Ovary (tissue), 7 donors: ENCODE measurements at regions not wholly inside any gene's neighbourhood (a gene's known extent, or its start where the extent isn't known, plus 50 kb on each side); places are given as distances from the start of the nearest gene placed in this dataset.

Source experiments
- DNase-seq, 5 donors: peaks; one replicate each; pipeline ENCODE4 v3.0.0-alpha.2; 2019 to 2020
- H3K27ac ChIP-seq, 2 donors: fragments of 200-600 bp; one replicate each; pipeline versions ENCODE4 v1.5.1 to v1.8.0; 2019 to 2022
- H3K27me3 ChIP-seq: fragments of 200-600 bp; one replicate; pipeline ENCODE4 v1.8.0; 2022
- H3K36me3 ChIP-seq: fragments of 200-600 bp; sonication (generic); one replicate; pipeline ENCODE4 v1.5.1; 2019
- H3K4me1 ChIP-seq: one replicate; pipeline ENCODE4 v1.8.1; 2013; ENCODE audit warnings: mild to moderate bottlenecking, moderate library complexity; ENCODE audit not compliant: insufficient read depth
- H3K4me3 ChIP-seq: fragments of 200-600 bp; sonication (generic); one replicate; pipeline ENCODE4 v1.5.1; 2017
- H3K9me3 ChIP-seq, 2 donors: fragments of 200-600 bp in 1 of 2; sonication (generic) in 1 of 2; one replicate each; pipeline versions ENCODE4 v1.5.1 to v1.8.1; 2013 to 2019; ENCODE audit warnings: mild to moderate bottlenecking in 1 of 2, moderate library complexity in 1 of 2
- CTCF ChIP-seq, 3 donors: fragments of 450-650 bp in 2 of 3; fragments of 200-600 bp in 1 of 3; IDR thresholded peaks; one replicate each; pipeline versions ENCODE4 v1.5.1 to v1.8.0; 2016 to 2022; ENCODE audit warnings: antibody characterized with exemption in 3 of 3, mild to moderate bottlenecking in 1 of 3
- EP300 ChIP-seq: sonication (generic); formaldehyde crosslinking; IDR thresholded peaks from one replicate; pipeline ENCODE4 v1.6.1; 2017; ENCODE audit warnings: antibody characterized with exemption
- POLR2A ChIP-seq: fragments of 450-650 bp; IDR thresholded peaks from one replicate; pipeline ENCODE4 v1.6.1; 2017; ENCODE audit warnings: antibody characterized with exemption, mild to moderate bottlenecking, moderate library complexity
- WGBS, 3 donors: extraction: QIAGEN DNeasy Blood & Tissue Kit in 1 of 3; methylation state at CpG; one replicate each; pipeline versions ENCODE4 v1.1.5 to v1.1.7; 2013 to 2017; 5-methylcytosine and 5-hydroxymethylcytosine counted together
- intact Hi-C, 4 donors: fragments of 100-400 bp; cut with DNase I; formaldehyde crosslinking; loops; one replicate each; pipeline versions ENCODE4 v1.11.0 to v1.15.1; 2022 to 2023
- donor health status: DM: no; HTN: no; CAD: no; lungs with moderate emphysema.
- donor health status: DM: no; HTN: no; CAD: no.
- donor health status: Bipolar disorder and iron deficiency.
- donor health status: DM: no; HTN: no; CAD: no.
- donor health status: DM: yes; HTN: yes; CAD: no.

- Histone ChIP-seq H3K27ac (no peak overlapping the region), H3K27me3 (no peaks in the 10 kb centered on the region), H3K4me1 (no peaks in the 10 kb centered on the region), H3K36me3 (no peaks in the 10 kb centered on the region), H3K4me3 (no peak overlapping the region), H3K9me3 (no peaks in the 10 kb centered on the region)
- TF ChIP-seq EP300, result no peak
- no peak for TF ChIP-seq POLR2A
- TF ChIP-seq CTCF (IDR thresholded peaks at IDR 0.05), result no peak
- intact Hi-C loops, result no loop called here
- no peak for DNase-seq
- WGBS, 3 donors, result 82 to 86% (median 84%) methylated on average over 1 of the region's 1 CpG
Observed at GRCh38 chr4:32879913-32880312, 2159.7 kb downstream of the PCDH7 start.

GRCh38 chr4:32884198-32884597 lies 2164.0 kb downstream of the PCDH7 start:
- no peaks in the 10 kb centered on the region for H3K9me3 ChIP-seq
- intact Hi-C loops, result no loop called here
- no peaks in the 10 kb centered on the region for H3K4me1 ChIP-seq
- no peak overlapping the region for H3K4me3 ChIP-seq
- 19 to 36% (median 29%) methylated on average over 2 of the region's 2 CpGs for WGBS, 3 donors
- no peaks in the 10 kb centered on the region for H3K36me3 ChIP-seq
- DNase-seq, result no peak
- H3K27ac ChIP-seq, result no peak overlapping the region
- TF ChIP-seq CTCF (IDR thresholded peaks at IDR 0.05), result no peak
- TF ChIP-seq POLR2A, result no peak
- no peak for TF ChIP-seq EP300
- H3K27me3 ChIP-seq, result no peaks in the 10 kb centered on the region

- DNase-seq, result no peak
- WGBS, 3 donors, result 90 to 92% (median 90%) methylated on average over 4 of the region's 4 CpGs
Observed at GRCh38 chr4:32890398-32890797, 2170.2 kb downstream of the PCDH7 start.

GRCh38 chr4:32909053-32909452 lies 2188.9 kb downstream of the PCDH7 start:
- DNase-seq, result no peak
- intact Hi-C loops, result no loop called here
- H3K27me3 ChIP-seq, result no peaks in the 10 kb centered on the region
- no peaks in the 10 kb centered on the region for H3K9me3 ChIP-seq
- H3K4me3 ChIP-seq, result no peak overlapping the region
- H3K36me3 ChIP-seq, result no peaks in the 10 kb centered on the region
- H3K27ac ChIP-seq, result no peak overlapping the region
- TF ChIP-seq CTCF (IDR thresholded peaks at IDR 0.05) (no peak), EP300 (no peak), POLR2A (no peak)
- no peaks in the 10 kb centered on the region for H3K4me1 ChIP-seq
- 83 to 93% (median 90%) methylated on average over 3 of the region's 3 CpGs for WGBS, 3 donors

More at GRCh38 chr4:32890398-32890797, 2170.2 kb downstream of the PCDH7 start:
- intact Hi-C loops, result no loop called here
- no peak overlapping the region for H3K27ac ChIP-seq
- no peak overlapping the region for H3K4me3 ChIP-seq
- no peaks in the 10 kb centered on the region for H3K27me3 ChIP-seq
- no peaks in the 10 kb centered on the region for H3K9me3 ChIP-seq
- TF ChIP-seq EP300, result no peak
- no peak for TF ChIP-seq CTCF (IDR thresholded peaks at IDR 0.05)
- TF ChIP-seq POLR2A, result no peak
- H3K4me1 ChIP-seq, result no peaks in the 10 kb centered on the region
- no peaks in the 10 kb centered on the region for H3K36me3 ChIP-seq

GRCh38 chr4:32909736-32910135 lies 2189.6 kb downstream of the PCDH7 start:
- intact Hi-C loops, result no loop called here
- Histone ChIP-seq H3K4me1 (no peaks in the 10 kb centered on the region), H3K36me3 (no peaks in the 10 kb centered on the region), H3K4me3 (no peak overlapping the region), H3K27ac (no peak overlapping the region), H3K27me3 (no peaks in the 10 kb centered on the region), H3K9me3 (no peaks in the 10 kb centered on the region)
- WGBS, 3 donors, result 85 to 90% (median 88%) methylated on average over 2 of the region's 2 CpGs
- DNase-seq, result no peak
- TF ChIP-seq POLR2A (no peak), CTCF (IDR thresholded peaks at IDR 0.05) (no peak), EP300 (no peak)
